Cerebellar cortex (tissue), 1 donor: ENCODE measurements at regions not wholly inside any gene's neighbourhood (a gene's known extent, or its start where the extent isn't known, plus 50 kb on each side); places are given as distances from the start of the nearest gene placed in this dataset.

ENCODE experiments used
- DNase-seq: peaks from one replicate; pipeline ENCODE4 v3.0.0-alpha.2; 2015; ENCODE audit warnings: low spot score

- no peak for DNase-seq
These were observed 107.6 kb downstream of the AMER1 start for GRCh38 chrX:64097891-64098290.

GRCh38 chrX:64093761-64094160, 111.7 kb downstream of the AMER1 start:
- DNase-seq = peak; percentile 17
